Activated CD4-positive, alpha-beta T cell treated with anti-CD3 and anti-CD28 coated beads, Interleukin-2, amount 10 ng/mL, durations not matched to agents 7 days and 5 days (primary cell): ENCODE measurements at regions not wholly inside any gene's neighbourhood (a gene's known extent, or its start where the extent isn't known, plus 50 kb on each side); places are given as distances from the start of the nearest gene placed in this dataset.

Experiments used
- CTCF ChIA-PET: fragments of 350-600 bp; sonication (Branson Sonifier 250); formaldehyde crosslinking; loops from one replicate; lab custom pipeline; 2021; ENCODE audit warnings: antibody characterized with exemption; lab: Charles Lee
- POLR2A ChIA-PET: fragments of 350-600 bp; sonication (Branson Sonifier 250); formaldehyde crosslinking; loops from one replicate; lab custom pipeline; 2021; ENCODE audit warnings: antibody characterized with exemption; lab: Charles Lee
- DNase-seq: peaks from one replicate; pipeline ENCODE4 v3.0.0-alpha.2; 2020
- H3K27ac Mint-ChIP-seq: one replicate; pipeline ENCODE4 v1.8.0; 2021; ENCODE audit warnings: mild to moderate bottlenecking, moderate library complexity, mixed read lengths
- H3K27me3 Mint-ChIP-seq: one replicate; pipeline ENCODE4 v1.8.0; 2021; ENCODE audit warnings: mixed read lengths
- H3K36me3 Mint-ChIP-seq: one replicate; pipeline ENCODE4 v1.8.0; 2021; ENCODE audit warnings: low read depth, mixed read lengths
- H3K4me1 Mint-ChIP-seq: one replicate; pipeline ENCODE4 v1.8.0; 2021; ENCODE audit warnings: mixed read lengths
- H3K4me3 Mint-ChIP-seq: one replicate; pipeline ENCODE4 v1.8.0; 2021; ENCODE audit warnings: mild to moderate bottlenecking, moderate library complexity, mixed read lengths
- H3K9me3 Mint-ChIP-seq: one replicate; pipeline ENCODE4 v1.8.0; 2021; ENCODE audit warnings: mixed read lengths

GRCh38 chr5:114184006-114184405, 177.9 kb upstream of the KCNN2 start:
- POLR2A ChIA-PET, result no interaction called here
- no peak overlapping the region for H3K27ac Mint-ChIP-seq
- H3K36me3 Mint-ChIP-seq, result no peaks in the 10 kb centered on the region
- H3K4me1 Mint-ChIP-seq, result no peaks in the 10 kb centered on the region
- peaks cover 8% of the 10 kb centered on the region for H3K9me3 Mint-ChIP-seq
- no peak overlapping the region for H3K4me3 Mint-ChIP-seq
- CTCF ChIA-PET, result no interaction called here
- no peaks in the 10 kb centered on the region for H3K27me3 Mint-ChIP-seq
- DNase-seq, result no peak

DNA sequence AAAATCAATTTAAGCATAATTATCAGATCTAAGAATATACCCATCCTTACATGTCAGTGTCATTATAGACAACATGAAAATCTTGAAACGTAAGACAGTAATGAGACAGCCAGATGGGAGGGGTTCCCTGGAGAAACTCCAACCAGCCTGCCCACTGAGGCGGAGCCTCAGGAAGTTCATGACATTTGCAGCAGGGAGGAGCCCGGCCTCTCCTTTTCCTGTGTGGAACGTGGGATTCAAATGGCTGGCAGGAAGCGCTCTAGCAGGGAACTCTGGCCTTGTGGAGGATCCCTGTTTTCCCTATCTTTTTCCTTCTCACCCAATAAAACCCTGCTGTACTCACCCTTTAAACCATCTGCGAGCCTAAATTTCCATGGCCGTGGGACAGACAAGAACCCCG, 176.6 kb upstream of the KCNN2 start:
- ChIA-PET CTCF (no interaction called here), POLR2A (no interaction called here)
- DNase-seq, result no peak
- H3K27ac Mint-ChIP-seq, result no peak overlapping the region
- peaks cover 8% of the 10 kb centered on the region for H3K9me3 Mint-ChIP-seq
- no peaks in the 10 kb centered on the region for H3K4me1 Mint-ChIP-seq
- no peaks in the 10 kb centered on the region for H3K36me3 Mint-ChIP-seq
- H3K27me3 Mint-ChIP-seq, result no peaks in the 10 kb centered on the region
- no peak overlapping the region for H3K4me3 Mint-ChIP-seq

DNA sequence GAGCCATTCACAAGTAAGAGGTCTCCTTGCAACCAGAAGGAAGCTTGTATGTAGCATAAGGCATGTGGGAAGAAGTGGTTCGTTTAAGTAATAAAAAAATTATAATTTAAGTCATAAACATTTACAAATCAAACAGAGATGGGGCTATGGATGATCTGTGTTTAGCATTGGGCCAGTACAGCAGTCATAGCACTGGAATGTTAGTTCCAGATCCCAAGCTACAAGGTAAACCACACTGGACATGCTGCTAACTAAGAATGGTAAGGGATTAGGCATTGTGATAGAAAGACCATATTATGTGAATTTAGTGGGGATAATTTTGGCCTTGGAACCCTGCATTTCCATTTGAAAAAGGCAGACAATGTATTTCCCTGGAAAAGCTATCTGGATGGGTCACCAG, 170.4 kb upstream of the KCNN2 start:
- no peak for DNase-seq
- no peaks in the 10 kb centered on the region for H3K36me3 Mint-ChIP-seq
- H3K27ac Mint-ChIP-seq, result no peak overlapping the region
- ChIA-PET POLR2A (no interaction called here), CTCF (no interaction called here)
- H3K27me3 Mint-ChIP-seq, result no peaks in the 10 kb centered on the region
- H3K9me3 Mint-ChIP-seq, result peaks cover 2% of the 10 kb centered on the region
- no peak overlapping the region for H3K4me3 Mint-ChIP-seq
- H3K4me1 Mint-ChIP-seq, result no peaks in the 10 kb centered on the region

DNA sequence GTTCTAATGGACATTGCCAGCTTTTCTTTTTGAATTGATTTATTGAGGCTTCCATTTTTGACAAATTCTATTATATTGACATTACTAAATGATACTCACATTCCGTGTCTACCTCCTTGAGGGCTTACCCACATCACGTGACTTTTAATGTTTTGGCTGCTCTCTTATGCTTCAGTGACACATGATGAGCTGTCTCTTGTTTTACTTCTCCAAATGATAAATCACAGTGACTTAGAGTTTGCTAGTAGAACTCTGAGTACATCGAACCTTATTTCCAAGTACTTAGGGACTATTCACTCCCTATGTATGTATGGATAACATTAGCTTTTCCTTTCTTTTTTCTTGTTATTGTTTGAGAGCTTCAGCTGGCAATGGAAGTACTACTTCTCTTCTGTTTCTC, 169.8 kb upstream of the KCNN2 start:
- Mint-ChIP-seq H3K27ac (no peak overlapping the region), H3K36me3 (no peaks in the 10 kb centered on the region), H3K27me3 (no peaks in the 10 kb centered on the region), H3K4me1 (no peaks in the 10 kb centered on the region), H3K4me3 (no peak overlapping the region), H3K9me3 (no peaks in the 10 kb centered on the region)
- ChIA-PET CTCF (interaction anchor here (0.6 kb wide), 1 partner anchor 437 kb away, joined by 3 read pairs; no protein-coding TSS in a partner anchor), POLR2A (no interaction called here)
- no peak for DNase-seq

DNA sequence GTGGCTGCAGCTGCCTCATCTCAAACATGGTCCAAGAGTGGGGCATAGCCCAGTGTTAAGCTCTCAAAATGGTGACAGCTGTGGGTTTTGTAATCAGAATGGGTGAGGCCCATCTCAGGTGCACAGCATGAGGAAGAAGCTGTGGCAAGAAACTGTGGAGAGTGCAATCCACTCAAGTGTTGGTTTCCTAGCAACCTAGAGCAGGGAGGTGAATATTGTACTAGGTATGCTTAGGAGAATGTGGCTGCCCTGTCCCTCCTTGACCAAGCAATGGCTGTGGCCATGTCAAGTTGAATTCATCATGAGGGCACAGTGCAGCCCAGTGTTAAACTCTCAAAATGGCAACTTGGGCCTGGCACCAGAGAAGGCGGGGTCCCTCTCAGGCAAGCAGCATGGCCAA, 160.5 kb upstream of the KCNN2 start:
- CTCF ChIA-PET, result no interaction called here
- Mint-ChIP-seq H3K36me3 (no peaks in the 10 kb centered on the region), H3K4me1 (no peaks in the 10 kb centered on the region), H3K27ac (no peak overlapping the region), H3K27me3 (no peaks in the 10 kb centered on the region), H3K4me3 (no peak overlapping the region), H3K9me3 (peaks cover 7% of the 10 kb centered on the region)
- POLR2A ChIA-PET, result no interaction called here
- no peak for DNase-seq

GRCh38 chr5:114204923-114205322, 156.9 kb upstream of the KCNN2 start:
- CTCF ChIA-PET, result no interaction called here

DNA sequence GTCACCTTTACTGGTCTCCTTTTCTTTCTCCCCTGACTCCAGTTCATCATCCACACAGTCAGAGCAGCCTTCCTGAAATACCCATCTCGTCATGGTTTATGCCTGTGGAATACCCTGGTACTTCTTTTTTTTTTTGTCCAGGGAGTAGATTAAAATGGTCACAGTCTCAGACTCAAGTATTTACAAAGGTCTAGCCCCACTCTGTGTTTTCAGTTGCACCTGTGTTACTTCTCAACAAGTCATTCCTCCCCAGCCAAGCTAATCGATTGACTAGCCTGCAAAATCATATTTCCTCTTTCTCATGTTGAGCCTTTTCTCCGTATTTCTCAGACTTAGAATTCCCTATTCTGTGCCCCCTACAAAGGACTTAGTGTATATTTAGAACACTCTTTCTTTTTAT, 155.2 kb upstream of the KCNN2 start:
- POLR2A ChIA-PET, result no interaction called here

More at GRCh38 chr5:114204923-114205322, 156.9 kb upstream of the KCNN2 start:
- Mint-ChIP-seq H3K27ac (no peak overlapping the region), H3K27me3 (no peaks in the 10 kb centered on the region), H3K4me1 (no peaks in the 10 kb centered on the region), H3K4me3 (no peak overlapping the region), H3K36me3 (no peaks in the 10 kb centered on the region), H3K9me3 (peaks cover 7% of the 10 kb centered on the region)
- no peak for DNase-seq
- POLR2A ChIA-PET, result no interaction called here

GRCh38 chr5:114207615-114208014, 154.3 kb upstream of the KCNN2 start:
- POLR2A ChIA-PET, result no interaction called here
- no peak for DNase-seq
- H3K4me3 Mint-ChIP-seq, result no peak overlapping the region

More for the DNA sequence above, 155.2 kb upstream of the KCNN2 start:
- Mint-ChIP-seq H3K9me3 (no peaks in the 10 kb centered on the region), H3K36me3 (no peaks in the 10 kb centered on the region), H3K27ac (no peak overlapping the region), H3K27me3 (no peaks in the 10 kb centered on the region), H3K4me3 (no peak overlapping the region), H3K4me1 (no peaks in the 10 kb centered on the region)
- CTCF ChIA-PET, result no interaction called here
- no peak for DNase-seq

DNA sequence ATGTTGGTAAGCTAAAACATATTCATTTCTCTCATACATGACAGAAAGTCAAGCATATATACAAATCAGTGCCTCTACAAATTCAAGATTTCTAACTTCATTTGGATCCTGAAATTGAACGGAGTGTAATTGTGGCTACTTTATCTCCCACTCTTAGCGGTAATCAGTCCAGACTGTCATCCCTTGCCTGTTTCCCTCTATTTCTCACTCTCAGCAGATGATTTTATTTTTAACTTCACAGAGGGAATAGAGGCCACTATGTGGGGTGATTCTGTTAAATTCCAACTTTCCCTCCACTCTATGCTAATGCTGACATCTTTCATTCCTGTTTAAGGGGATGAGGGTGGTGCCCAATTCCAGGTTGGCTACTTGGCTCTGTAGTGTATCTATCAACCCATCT, 153.8 kb upstream of the KCNN2 start:
- Mint-ChIP-seq H3K27me3 (no peaks in the 10 kb centered on the region), H3K36me3 (no peaks in the 10 kb centered on the region), H3K4me3 (no peak overlapping the region), H3K4me1 (no peaks in the 10 kb centered on the region), H3K9me3 (no peaks in the 10 kb centered on the region), H3K27ac (no peak overlapping the region)
- ChIA-PET POLR2A (no interaction called here), CTCF (no interaction called here)
- no peak for DNase-seq

More at GRCh38 chr5:114207615-114208014, 154.3 kb upstream of the KCNN2 start:
- no peaks in the 10 kb centered on the region for H3K4me1 Mint-ChIP-seq
- CTCF ChIA-PET, result no interaction called here
- H3K27me3 Mint-ChIP-seq, result no peaks in the 10 kb centered on the region
- no peaks in the 10 kb centered on the region for H3K9me3 Mint-ChIP-seq
- H3K27ac Mint-ChIP-seq, result no peak overlapping the region
- no peaks in the 10 kb centered on the region for H3K36me3 Mint-ChIP-seq

DNA sequence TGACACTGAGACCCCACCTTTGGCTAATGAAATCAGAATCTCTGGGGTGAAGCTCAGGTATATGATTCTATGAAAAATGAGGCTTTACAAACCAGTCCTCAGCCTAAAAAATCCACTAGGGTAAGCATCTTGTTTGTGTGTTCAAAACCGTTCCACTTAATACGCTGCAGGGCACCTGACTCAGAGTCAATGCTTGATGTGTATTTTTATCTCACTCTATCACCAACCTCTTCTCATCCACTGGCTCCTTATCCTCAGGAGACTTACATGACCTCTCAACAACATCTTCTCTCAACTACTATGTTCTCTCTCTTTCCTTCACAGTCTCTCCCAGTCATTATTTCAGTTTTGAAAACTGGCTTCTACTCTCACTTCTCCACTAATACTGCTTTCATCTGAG, 153.3 kb upstream of the KCNN2 start:
- POLR2A ChIA-PET, result no interaction called here
- CTCF ChIA-PET, result no interaction called here

GRCh38 chr5:114210662-114211061, 151.2 kb upstream of the KCNN2 start:
- Mint-ChIP-seq H3K27me3 (no peaks in the 10 kb centered on the region), H3K9me3 (no peaks in the 10 kb centered on the region), H3K36me3 (no peaks in the 10 kb centered on the region), H3K27ac (no peak overlapping the region), H3K4me1 (no peaks in the 10 kb centered on the region), H3K4me3 (no peak overlapping the region)
- ChIA-PET POLR2A (no interaction called here), CTCF (no interaction called here)
- no peak for DNase-seq

More for the DNA sequence above, 153.3 kb upstream of the KCNN2 start:
- Mint-ChIP-seq H3K27ac (no peak overlapping the region), H3K36me3 (no peaks in the 10 kb centered on the region), H3K4me3 (no peak overlapping the region), H3K9me3 (no peaks in the 10 kb centered on the region), H3K4me1 (no peaks in the 10 kb centered on the region), H3K27me3 (no peaks in the 10 kb centered on the region)
- DNase-seq, result no peak

GRCh38 chr5:114221807-114222206, 140.1 kb upstream of the KCNN2 start:
- Mint-ChIP-seq H3K4me1 (no peaks in the 10 kb centered on the region), H3K27me3 (no peaks in the 10 kb centered on the region), H3K4me3 (no peak overlapping the region), H3K36me3 (no peaks in the 10 kb centered on the region), H3K9me3 (peaks cover 5% of the 10 kb centered on the region), H3K27ac (no peak overlapping the region)
- CTCF ChIA-PET, result no interaction called here
- no peak for DNase-seq
- POLR2A ChIA-PET, result no interaction called here

GRCh38 chr5:114223866-114224265, 138.0 kb upstream of the KCNN2 start:
- no peaks in the 10 kb centered on the region for H3K9me3 Mint-ChIP-seq
- no peak overlapping the region for H3K4me3 Mint-ChIP-seq
- no peaks in the 10 kb centered on the region for H3K27me3 Mint-ChIP-seq
- no peak overlapping the region for H3K27ac Mint-ChIP-seq
- H3K4me1 Mint-ChIP-seq, result no peaks in the 10 kb centered on the region
- no peaks in the 10 kb centered on the region for H3K36me3 Mint-ChIP-seq
- ChIA-PET CTCF (no interaction called here), POLR2A (no interaction called here)
- no peak for DNase-seq

- no peaks in the 10 kb centered on the region for H3K36me3 Mint-ChIP-seq
- no peaks in the 10 kb centered on the region for H3K9me3 Mint-ChIP-seq
- DNase-seq, result no peak
- H3K4me3 Mint-ChIP-seq, result no peak overlapping the region
- ChIA-PET POLR2A (no interaction called here), CTCF (no interaction called here)
- no peaks in the 10 kb centered on the region for H3K4me1 Mint-ChIP-seq
- H3K27ac Mint-ChIP-seq, result no peak overlapping the region
- no peaks in the 10 kb centered on the region for H3K27me3 Mint-ChIP-seq
Observed at GRCh38 chr5:114237766-114238165, 124.1 kb upstream of the KCNN2 start.
